ELR (cell line): ENCODE measurements at regions not wholly inside any gene's neighbourhood (a gene's known extent, or its start where the extent isn't known, plus 50 kb on each side); places are given as distances from the start of the nearest gene placed in this dataset.
A peak's percentile ranks its signal among the peaks of the same experiment; 100 is the strongest.

ENCODE experiments used
- DNase-seq: peaks from one replicate; pipeline ENCODE4 v3.0.0-alpha.2; 2015; ENCODE audit warnings: low read depth

GRCh38 chr17:77838748-77839697 lies 119.5 kb upstream of the TNRC6C start:
- no peak for DNase-seq

- no peak for DNase-seq
Observed at GRCh38 chr17:77839698-77840512, 118.6 kb upstream of the TNRC6C start.

DNA sequence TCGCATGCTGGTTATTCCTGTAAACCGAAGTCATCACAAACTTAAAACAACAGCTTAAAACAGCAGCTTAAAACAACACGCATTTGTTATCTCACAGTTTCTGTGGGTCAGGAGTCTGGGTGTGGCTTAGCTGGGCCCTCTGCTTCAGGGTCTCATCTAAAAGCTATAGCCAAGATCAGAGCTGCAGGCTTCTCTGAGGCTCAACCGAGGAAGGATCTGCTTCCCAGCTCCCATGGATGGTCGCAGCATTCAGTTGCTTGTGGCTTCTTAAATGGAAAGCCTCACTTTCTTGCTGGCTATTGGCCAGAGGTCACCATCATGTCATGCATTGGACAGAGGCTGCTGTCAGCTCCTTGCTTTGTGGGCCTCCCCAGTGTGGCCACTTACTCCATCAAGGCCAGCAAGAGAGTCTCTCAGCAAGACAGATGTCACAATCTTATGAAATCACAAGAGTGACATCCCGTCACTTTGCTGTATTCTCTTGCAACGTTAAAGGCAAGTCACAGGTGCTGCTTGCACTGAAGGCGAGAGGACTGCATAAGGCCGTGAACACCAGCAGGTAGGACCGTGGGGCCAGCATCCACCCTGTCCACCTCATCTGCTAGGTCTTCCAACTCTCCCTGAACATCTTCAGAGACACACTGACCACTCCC lies 117.9 kb upstream of the TNRC6C start:
- no peak for DNase-seq

DNA sequence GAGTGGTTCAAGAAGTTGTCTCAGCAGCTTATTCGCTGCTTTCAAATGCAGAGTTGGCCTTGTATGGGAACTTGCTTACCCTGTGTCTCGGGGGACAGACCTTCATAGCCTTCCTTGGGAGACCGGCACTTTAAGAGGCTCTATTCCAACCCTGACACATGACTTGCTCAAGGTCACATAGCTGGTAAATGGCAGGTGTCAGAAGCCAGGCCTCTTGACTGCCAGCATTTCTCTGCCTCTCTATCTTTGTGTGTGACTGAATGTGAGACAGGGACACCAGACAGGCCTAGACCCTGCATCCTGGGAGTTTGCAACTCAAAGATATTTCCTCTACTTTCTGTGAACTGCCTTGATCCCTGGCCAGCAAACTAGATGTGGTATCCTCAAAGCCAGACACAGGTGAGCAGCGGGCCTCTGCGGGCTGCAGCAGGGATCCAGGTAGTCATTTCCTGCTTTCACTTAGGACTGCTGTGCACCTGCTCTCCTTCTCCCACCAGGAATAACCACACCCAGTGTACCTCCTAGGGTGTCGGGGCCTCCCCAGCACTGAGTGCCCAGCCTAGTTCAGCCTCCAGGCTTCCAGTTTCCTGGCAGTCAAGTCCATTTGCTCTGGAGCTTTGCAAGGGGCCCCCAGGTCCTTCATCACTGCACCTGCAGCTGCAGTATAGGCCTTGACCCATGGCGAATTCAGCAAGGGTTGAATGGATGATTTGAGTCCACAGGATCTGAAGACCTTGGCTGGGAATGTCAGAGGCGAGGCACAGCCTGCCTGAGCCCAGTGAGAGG lies 116.6 kb upstream of the TNRC6C start:
- no peak for DNase-seq

DNA sequence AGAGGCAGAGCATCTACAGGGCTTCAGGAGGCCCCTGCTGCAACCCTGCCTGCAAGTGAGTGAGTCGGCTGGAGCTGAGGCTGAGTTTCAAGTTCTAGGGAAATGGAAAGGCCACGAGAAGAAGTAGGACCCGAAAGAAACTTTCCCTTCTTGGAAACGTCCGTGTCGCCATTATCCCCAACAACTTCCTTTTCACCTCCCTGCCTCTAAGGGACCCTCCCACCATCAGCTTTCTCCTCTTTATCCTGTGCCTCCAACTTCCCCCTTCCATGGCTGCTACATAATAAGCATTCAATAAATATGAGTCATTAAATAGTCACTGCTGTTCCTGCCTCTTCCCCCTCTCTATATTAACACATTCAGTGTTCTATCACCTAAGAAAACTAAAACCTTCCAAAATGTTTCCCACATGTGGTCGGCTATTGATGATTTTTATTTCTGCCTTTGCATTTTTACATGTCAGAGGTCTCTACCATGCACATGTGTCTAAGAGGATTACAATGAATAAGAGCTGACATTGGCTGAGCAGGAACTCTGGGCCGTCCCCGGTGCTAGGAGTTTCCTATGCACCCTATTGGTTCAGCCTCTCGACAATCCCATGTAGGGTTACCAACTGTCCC lies 115.9 kb upstream of the TNRC6C start:
- peak; percentile 73 for DNase-seq

- peak; percentile 74 for DNase-seq
Observed at GRCh38 chr17:77843255-77843895, 115.1 kb upstream of the TNRC6C start.

DNA sequence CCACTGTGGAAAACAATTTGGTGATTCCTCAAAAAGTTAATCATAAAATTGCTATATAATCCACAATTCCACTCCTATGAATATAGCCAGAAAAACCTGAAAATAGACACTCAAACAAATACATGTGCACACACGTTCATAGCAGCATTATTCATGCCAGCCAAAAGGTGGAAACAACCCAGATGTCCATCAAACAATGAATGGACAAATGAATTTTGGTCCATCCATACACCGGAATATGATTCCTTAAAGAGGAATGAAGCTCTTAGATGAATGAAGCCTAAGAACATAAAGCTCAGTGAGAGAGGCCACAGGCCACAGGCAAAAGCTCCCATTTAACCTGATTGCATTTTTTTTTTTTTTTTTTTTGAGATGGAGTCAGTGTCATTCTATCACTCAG lies 114.6 kb upstream of the TNRC6C start:
- no peak for DNase-seq

DNA sequence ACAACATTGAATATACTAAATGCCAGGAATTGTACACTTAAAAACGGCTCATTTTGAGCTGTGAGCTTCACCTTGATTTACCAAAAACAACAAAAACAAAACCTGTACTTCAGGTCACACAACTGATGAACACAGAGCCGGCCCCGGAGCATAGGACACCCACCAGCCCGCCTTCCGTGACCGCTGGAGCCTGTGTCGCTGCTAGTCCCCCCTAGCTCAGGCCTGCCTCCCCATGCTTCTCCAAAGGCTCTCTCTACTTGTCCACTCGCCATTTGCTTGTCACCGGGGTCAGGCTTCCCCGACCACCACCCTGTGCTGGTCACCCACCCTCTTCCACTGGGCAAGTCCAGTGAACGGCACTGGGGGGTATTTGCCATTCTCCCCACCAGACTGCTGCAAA lies 113.8 kb upstream of the TNRC6C start:
- no peak for DNase-seq

- DNase-seq, result no peak
Observed at GRCh38 chr17:77845541-77846225, 112.8 kb upstream of the TNRC6C start.

DNA sequence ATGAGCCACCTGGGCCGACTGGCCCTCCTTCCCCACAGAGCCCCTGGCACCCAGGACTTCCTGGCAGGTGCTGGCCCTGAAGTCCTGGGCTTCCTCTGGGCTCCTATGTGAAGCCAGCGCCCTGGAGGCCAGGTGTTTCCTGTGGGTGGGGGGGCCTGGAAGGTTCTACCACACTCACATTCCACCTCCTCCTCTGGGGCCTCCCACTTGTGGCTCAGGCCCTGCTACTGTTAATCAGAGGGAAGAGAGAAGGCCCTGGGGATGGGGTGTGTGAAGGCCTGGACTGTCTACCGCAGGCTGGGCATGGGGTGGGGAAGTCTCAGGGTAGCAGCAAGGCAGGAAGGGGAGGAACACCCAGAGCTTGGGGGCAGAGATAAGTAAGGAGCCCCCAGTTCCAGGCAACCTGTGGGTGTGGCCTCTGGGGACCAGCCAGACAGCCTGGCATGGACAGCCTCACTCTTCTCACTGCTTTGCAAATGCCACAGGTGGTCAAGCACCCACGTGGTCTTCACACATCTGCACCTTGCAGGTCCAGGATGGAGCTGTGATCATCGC lies 111.9 kb upstream of the TNRC6C start:
- no peak for DNase-seq

GRCh38 chr17:77847221-77848085 lies 111.0 kb upstream of the TNRC6C start:
- no peak for DNase-seq

- DNase-seq, result no peak
Observed at GRCh38 chr17:77848257-77848656, 110.2 kb upstream of the TNRC6C start.

- no peak for DNase-seq
Observed at GRCh38 chr17:77849239-77849638, 109.3 kb upstream of the TNRC6C start.

GRCh38 chr17:77851921-77852320 lies 106.6 kb upstream of the TNRC6C start:
- no peak for DNase-seq

DNA sequence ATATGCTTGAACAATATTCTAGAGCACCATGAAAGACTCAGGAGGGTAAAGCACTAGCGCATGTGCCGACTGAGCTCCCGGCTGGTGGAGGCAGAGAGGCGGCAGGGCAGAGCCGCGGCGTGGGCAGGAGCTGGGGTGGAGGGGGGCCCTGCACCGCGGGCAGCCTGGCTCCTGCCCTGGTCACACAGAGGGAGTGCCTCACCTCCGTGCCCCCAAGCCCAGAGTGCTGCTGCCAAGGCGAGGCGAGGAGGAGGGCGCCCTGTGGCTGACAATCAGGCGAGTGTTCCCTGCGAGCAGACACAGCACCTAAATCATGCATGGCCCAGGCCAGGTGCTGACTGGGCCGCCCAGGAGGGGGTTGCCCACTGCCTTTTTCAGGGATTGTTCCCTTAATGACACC lies 105.8 kb upstream of the TNRC6C start:
- DNase-seq, result no peak

GRCh38 chr17:77853191-77853977 lies 105.1 kb upstream of the TNRC6C start:
- no peak for DNase-seq

GRCh38 chr17:77854083-77854758 lies 104.3 kb upstream of the TNRC6C start:
- DNase-seq, result no peak
